Activated CD8-positive, alpha-beta memory T cell treated with anti-CD3 and anti-CD28 coated beads for 4 hours (primary cell): ENCODE measurements at regions not wholly inside any gene's neighbourhood (a gene's known extent, or its start where the extent isn't known, plus 50 kb on each side); places are given as distances from the start of the nearest gene placed in this dataset.

Experiments used
- DNase-seq, 2 donors: peaks; one replicate each; pipeline ENCODE4 v3.0.0-alpha.2; 2020; ENCODE audit warnings: low read depth in 2 of 2

GRCh38 chr5:175107865-175108264 lies 336.1 kb downstream of the DRD1 start:
- no peak for DNase-seq

- no peak for DNase-seq
These were observed 336.9 kb downstream of the DRD1 start for GRCh38 chr5:175107028-175107588.

- DNase-seq: no peak
These were observed 339.3 kb downstream of the DRD1 start for GRCh38 chr5:175104677-175105076.

- DNase-seq: no peak
These were observed 340.2 kb downstream of the DRD1 start for GRCh38 chr5:175103746-175104145.

- no peak for DNase-seq
These were observed 341.3 kb downstream of the DRD1 start for GRCh38 chr5:175102717-175103116.

- DNase-seq: no peak
These were observed 345.7 kb downstream of the DRD1 start for GRCh38 chr5:175098301-175098700.

- no peak for DNase-seq
These were observed 347.4 kb downstream of the DRD1 start for GRCh38 chr5:175096469-175097165.

GRCh38 chr5:175094461-175094860 lies 349.5 kb downstream of the DRD1 start:
- no peak for DNase-seq

GRCh38 chr5:175092691-175093090 lies 351.3 kb downstream of the DRD1 start:
- no peak for DNase-seq

GRCh38 chr5:175088963-175089362 lies 355.0 kb downstream of the DRD1 start:
- DNase-seq: no peak

- DNase-seq: no peak
These were observed 358.6 kb downstream of the MSX2 start for GRCh38 chr5:175082866-175083590.

GRCh38 chr5:175082346-175082745 lies 358.0 kb downstream of the MSX2 start:
- DNase-seq: no peak

GRCh38 chr5:175079707-175080106 lies 355.3 kb downstream of the MSX2 start:
- DNase-seq: no peak

- no peak for DNase-seq
These were observed 345.9 kb downstream of the MSX2 start for GRCh38 chr5:175070283-175070682.

- DNase-seq: no peak
These were observed 335.9 kb downstream of the MSX2 start for GRCh38 chr5:175060257-175060656.

- DNase-seq: no peak
These were observed 335.4 kb downstream of the MSX2 start for GRCh38 chr5:175059687-175060211.

GRCh38 chr5:175056831-175057230 lies 332.4 kb downstream of the MSX2 start:
- no peak for DNase-seq

- DNase-seq: no peak
These were observed 329.9 kb downstream of the MSX2 start for GRCh38 chr5:175054243-175054642.

GRCh38 chr5:175052351-175052750 lies 328.0 kb downstream of the MSX2 start:
- DNase-seq: no peak

GRCh38 chr5:175047048-175047447 lies 322.7 kb downstream of the MSX2 start:
- DNase-seq: no peak

- no peak for DNase-seq
These were observed 321.4 kb downstream of the MSX2 start for GRCh38 chr5:175045820-175046219.

- no peak for DNase-seq
These were observed 313.4 kb downstream of the MSX2 start for GRCh38 chr5:175037820-175038219.
